Adrenal gland (tissue), 5 donors: ENCODE measurements at regions not wholly inside any gene's neighbourhood (a gene's known extent, or its start where the extent isn't known, plus 50 kb on each side); places are given as distances from the start of the nearest gene placed in this dataset.

ENCODE experiments used
- CTCF ChIP-seq, 6 experiments: fragments of 450-650 bp in 4 of 6; fragments of 200-600 bp in 2 of 6; sonication (generic) in 1 of 6; IDR thresholded peaks; 1 replicate in 5 of 6; 2 replicates in 1 of 6; pipeline versions ENCODE4 v1.5.1 to v1.8.0; 2016 to 2021; ENCODE audit warnings: antibody characterized with exemption in 6 of 6, mild to moderate bottlenecking in 2 of 6, moderate library complexity in 1 of 6
- POLR2A ChIP-seq, 2 donors: fragments of 450-650 bp; IDR thresholded peaks; one replicate each; pipeline ENCODE4 v1.6.1; 2017; ENCODE audit warnings: antibody characterized with exemption in 2 of 2, mild to moderate bottlenecking in 2 of 2, moderate library complexity in 1 of 2
- donor health status: DM: no; HTN: no; CAD: no.

GRCh38 chr6:61555993-61556392, 730.0 kb downstream of the KHDRBS2 start:
- TF ChIP-seq CTCF (IDR thresholded peaks at IDR 0.05) (no peak), POLR2A (IDR thresholded peaks at IDR 0.05) (no peak)
